ENCODE measurements at regions not wholly inside any gene's neighbourhood (a gene's known extent, or its start where the extent isn't known, plus 50 kb on each side); places are given as distances from the start of the nearest gene placed in this dataset.

DNA sequence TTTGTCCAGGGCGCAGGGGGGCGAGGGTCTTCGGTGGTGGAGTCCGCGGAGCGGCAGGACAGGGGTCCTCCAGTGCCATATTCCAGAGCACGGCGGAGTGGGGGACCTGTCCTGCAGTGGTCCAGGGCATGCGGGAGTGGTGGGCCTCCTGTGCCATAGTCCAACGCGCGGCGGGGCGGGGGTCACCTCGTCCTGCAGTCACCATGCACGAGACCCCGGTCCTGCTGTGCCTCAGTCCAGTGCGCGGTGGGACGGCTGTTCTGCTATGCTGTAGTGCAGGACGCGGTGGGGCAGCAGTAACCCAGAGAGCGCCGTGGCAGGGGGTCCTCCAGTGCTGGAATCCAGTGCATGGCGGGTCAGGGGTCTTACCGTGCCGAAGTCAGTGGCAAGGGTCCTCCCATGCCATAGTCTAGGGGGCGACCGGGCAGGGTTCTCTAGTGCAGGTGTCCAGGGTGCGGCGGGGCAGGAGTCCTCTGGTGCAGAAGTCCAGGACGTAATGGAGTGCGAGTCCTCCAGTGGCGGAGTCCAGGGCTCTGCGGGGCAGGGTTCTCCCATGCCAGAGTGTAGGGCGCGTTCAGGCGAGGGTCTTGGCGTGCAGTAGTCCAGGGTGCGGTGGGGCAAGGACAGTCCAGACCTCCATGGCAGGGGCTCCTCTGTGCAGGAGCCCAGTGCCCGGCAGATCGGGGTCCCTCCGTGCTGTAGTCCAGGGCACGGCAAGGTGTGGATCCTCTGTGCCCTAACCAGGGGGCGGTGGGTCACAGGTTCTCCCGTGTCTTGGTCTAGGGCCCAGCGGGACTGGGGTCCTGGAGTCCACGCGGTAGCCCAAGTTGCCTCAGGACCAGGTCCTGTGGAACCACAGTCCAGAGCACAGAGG is 130.4 kb downstream of the CCDC74A start:
- TF ChIP-seq ZFX (IDR thresholded peaks at IDR 0.05) (no peak), CTCF (conservative IDR thresholded peaks at IDR 0.05) (no peak)

Measured in C4-2B (cell line).